Motor neuron (in vitro differentiated cells): ENCODE measurements at regions not wholly inside any gene's neighbourhood (a gene's known extent, or its start where the extent isn't known, plus 50 kb on each side); places are given as distances from the start of the nearest gene placed in this dataset.
A peak's percentile ranks its signal among the peaks of the same experiment; 100 is the strongest.

Source experiments
- ATAC-seq, 8 experiments: fragments of 200-7000 bp; cut with Tn5 transposase; replicated peaks in 6 of 8; 2 replicates each; pipeline ENCODE4 v1.8.0; 2021; ENCODE audit warnings: mild to moderate bottlenecking in 8 of 8, moderate library complexity in 8 of 8
- H3K27ac ChIP-seq, 2 donors: fragments of 250-450 bp; sonication (Bioruptor Pico); 2 replicates each; pipeline ENCODE4 v1.9.0; 2021; ENCODE audit warnings: antibody characterized with exemption in 2 of 2, mild to moderate bottlenecking in 2 of 2, moderate library complexity in 1 of 2
- H3K4me1 ChIP-seq, 2 donors: fragments of 250-450 bp; sonication (Bioruptor Pico); replicated peaks in 1 of 2; 2 replicates each; pipeline ENCODE4 v1.6.1; 2021; ENCODE audit warnings: antibody characterized with exemption in 2 of 2, mild to moderate bottlenecking in 2 of 2, moderate library complexity in 1 of 2
- H3K4me3 ChIP-seq, 5 donors: fragments of 250-450 bp; sonication (Bioruptor Pico); 2 replicates each; pipeline ENCODE4 v1.9.0; 2021; ENCODE audit warnings: antibody characterized with exemption in 5 of 5, mild to moderate bottlenecking in 5 of 5, moderate library complexity in 4 of 5
- WGBS, 10 experiments: fragments of 450-650 bp; shearing (Covaris generic); methylation state at CpG; one replicate each; pipeline ENCODE4 v1.0.0; 2022; 5-methylcytosine and 5-hydroxymethylcytosine counted together
- in situ Hi-C, 9 experiments: fragments of 400-800 bp; cut with MboI; loops; one replicate each; pipeline ENCODE4 v1.15.0; 2021; ENCODE audit warnings: low sequenced_read_pairs in 9 of 9, low pct_unique_long_range_greater_than_20kb in 2 of 9; ENCODE audit not compliant: unreplicated experiment in 9 of 9

- no peak for ATAC-seq
- in situ Hi-C loops: no loop called here
- Histone ChIP-seq H3K4me1 (peaks cover 11 to 38% of the 10 kb centered on the region in 2 donors), H3K4me3 (no peak overlapping the region), H3K27ac (no peak overlapping the region)
- 2 to 100% (median 88%) methylated on average over 2 to 7 of the region's 7 CpGs; no CpG with 5 or more reads in 1 of the 10 experiments for WGBS, 10 experiments
Observed at GRCh38 chr11:134537941-134538340, 125.9 kb upstream of the B3GAT1 start.

DNA sequence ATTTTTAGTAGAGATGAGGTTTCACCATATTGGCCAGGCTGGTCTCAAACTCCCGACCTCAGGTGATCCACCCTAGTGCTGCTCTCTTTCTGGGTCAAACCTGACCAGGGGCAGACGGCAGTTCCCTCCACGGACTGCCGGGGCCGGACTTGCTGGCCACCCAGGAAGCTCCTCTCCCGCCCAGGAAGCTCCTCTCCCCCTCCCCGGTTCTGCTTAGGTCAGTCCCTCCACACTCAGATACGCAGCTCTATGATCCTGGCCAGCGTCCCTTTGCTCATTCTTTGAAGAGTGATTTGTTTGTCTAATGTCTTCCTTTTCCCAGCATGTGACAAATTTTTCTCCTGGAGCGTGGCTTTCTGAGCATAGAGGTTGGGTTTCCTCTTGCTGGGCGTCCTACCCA lies 125.3 kb upstream of the B3GAT1 start:
- Histone ChIP-seq H3K4me3 (no peak overlapping the region), H3K27ac (no peak overlapping the region), H3K4me1 (peaks cover 13 to 39% of the 10 kb centered on the region in 2 donors)
- in situ Hi-C loops: no loop called here
- peak in 1 of 8 experiments; percentile 5 for ATAC-seq
- WGBS, 10 experiments: 0 to 95% (median 71%) methylated on average over 1 to 10 of the region's 11 CpGs; no CpG with 5 or more reads in 2 of the 10 experiments

GRCh38 chr11:134536677-134537076 lies 124.6 kb upstream of the B3GAT1 start:
- Histone ChIP-seq H3K27ac (no peak overlapping the region), H3K4me1 (peaks cover 20 to 45% of the 10 kb centered on the region in 2 donors), H3K4me3 (no peak overlapping the region)
- ATAC-seq: no peak
- WGBS, 10 experiments: 0 to 100% (median 63%) methylated on average over 1 to 8 of the region's 8 CpGs; no CpG with 5 or more reads in 2 of the 10 experiments
- in situ Hi-C loops: no loop called here

- peaks cover 24 to 50% of the 10 kb centered on the region in 2 donors for H3K4me1 ChIP-seq
- ATAC-seq: no peak
- in situ Hi-C loops: no loop called here
- no peak overlapping the region for H3K27ac ChIP-seq
- no peak overlapping the region for H3K4me3 ChIP-seq
- WGBS, 10 experiments: 20 to 90% (median 64%) methylated on average over 2 to 5 of the region's 15 CpGs; no CpG with 5 or more reads in 4 of the 10 experiments
Observed at GRCh38 chr11:134536219-134536618, 124.2 kb upstream of the B3GAT1 start.

- in situ Hi-C loops: no loop called here
- Histone ChIP-seq H3K4me1 (peaks cover 32 to 58% of the 10 kb centered on the region in 2 donors), H3K27ac (no peak overlapping the region), H3K4me3 (no peak overlapping the region)
- ATAC-seq: no peak
- 33 to 97% (median 89%) methylated on average over 4 to 12 of the region's 22 CpGs; no CpG with 5 or more reads in 4 of the 10 experiments for WGBS, 10 experiments
Observed at GRCh38 chr11:134535029-134536025, 123.3 kb upstream of the B3GAT1 start.

DNA sequence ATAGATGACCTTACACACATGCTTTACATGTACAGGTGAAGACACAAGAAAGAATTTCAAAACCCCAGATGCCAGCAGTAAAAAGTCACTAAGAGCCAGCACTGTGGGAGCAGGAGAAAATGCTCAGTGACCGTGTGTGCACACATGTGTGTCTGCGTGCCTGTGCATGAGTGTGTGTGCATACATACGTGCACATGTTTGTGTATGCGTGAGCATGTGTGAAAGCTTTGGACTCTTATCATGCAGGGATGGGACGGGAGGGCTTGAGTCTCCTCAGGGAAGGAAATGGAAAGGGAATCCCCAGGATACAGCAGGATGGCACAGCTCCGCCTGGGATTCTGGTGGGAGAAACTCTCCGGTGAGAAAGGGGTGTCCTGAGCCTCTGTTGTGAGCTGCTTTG lies 121.5 kb upstream of the B3GAT1 start:
- no peak for ATAC-seq
- WGBS, 10 experiments: 0 to 90% (median 63%) methylated on average over 1 to 6 of the region's 7 CpGs; no CpG with 5 or more reads in 7 of the 10 experiments
- Histone ChIP-seq H3K4me1 (peaks cover 24 to 62% of the 10 kb centered on the region in 2 donors), H3K4me3 (no peak overlapping the region), H3K27ac (no peak overlapping the region)
- in situ Hi-C loops: no loop called here

- 60 to 93% (median 93%) methylated on average over 1 to 5 of the region's 13 CpGs; no CpG with 5 or more reads in 7 of the 10 experiments for WGBS, 10 experiments
- in situ Hi-C loops: no loop called here
- Histone ChIP-seq H3K27ac (no peak overlapping the region), H3K4me1 (peaks cover 21 to 62% of the 10 kb centered on the region in 2 donors), H3K4me3 (no peak overlapping the region)
- peak in 1 of 8 experiments; percentile 22 for ATAC-seq
Observed at GRCh38 chr11:134532921-134533421, 120.9 kb upstream of the B3GAT1 start.

GRCh38 chr11:134532131-134532920 lies 120.3 kb upstream of the B3GAT1 start:
- Histone ChIP-seq H3K27ac (peak overlapping the region in 1 of 2 donors; percentile 4), H3K4me1 (peaks cover 21 to 55% of the 10 kb centered on the region in 2 donors), H3K4me3 (no peak overlapping the region)
- peak in 2 of 8 experiments; percentile 4 to 12 for ATAC-seq
- in situ Hi-C loops: no loop called here
- WGBS, 10 experiments: 50 to 93% (median 85%) methylated on average over 3 to 5 of the region's 23 CpGs; no CpG with 5 or more reads in 7 of the 10 experiments

- 45 to 74% (median 60%) methylated on average over 2 to 8 of the region's 23 CpGs; no CpG with 5 or more reads in 5 of the 10 experiments for WGBS, 10 experiments
- no peak overlapping the region for H3K4me3 ChIP-seq
Observed at GRCh38 chr11:134531327-134532130, 119.5 kb upstream of the B3GAT1 start.

GRCh38 chr11:134530636-134531326 lies 118.7 kb upstream of the B3GAT1 start:
- Histone ChIP-seq H3K27ac (peak overlapping the region in 1 of 2 donors; percentile 49), H3K4me3 (no peak overlapping the region), H3K4me1 (peaks cover 22 to 47% of the 10 kb centered on the region in 2 donors)
- ATAC-seq: peak in 7 of 8 experiments; percentile 38 to 58 (median 56)
- WGBS, 10 experiments: 0 to 100% (median 53%) methylated on average over 1 to 6 of the region's 14 CpGs; no CpG with 5 or more reads in 4 of the 10 experiments
- in situ Hi-C loops: no loop called here

More at GRCh38 chr11:134531327-134532130, 119.5 kb upstream of the B3GAT1 start:
- ATAC-seq: peak in 6 of 8 experiments; percentile 23 to 83 (median 78)
- in situ Hi-C loops: no loop called here
- Histone ChIP-seq H3K27ac (peak overlapping the region in 1 of 2 donors; percentile 49), H3K4me1 (peaks cover 21 to 50% of the 10 kb centered on the region in 2 donors)

GRCh38 chr11:134529212-134530096 lies 117.4 kb upstream of the B3GAT1 start:
- no peak for ATAC-seq
- H3K4me1 ChIP-seq: peaks cover 34 to 51% of the 10 kb centered on the region in 2 donors
- in situ Hi-C loops: no loop called here
- 36 to 95% (median 60%) methylated on average over 1 to 13 of the region's 26 CpGs; no CpG with 5 or more reads in 3 of the 10 experiments for WGBS, 10 experiments
- H3K4me3 ChIP-seq: no peak overlapping the region
- H3K27ac ChIP-seq: no peak overlapping the region
